NT2/D1 (cell line): ENCODE measurements at regions not wholly inside any gene's neighbourhood (a gene's known extent, or its start where the extent isn't known, plus 50 kb on each side); places are given as distances from the start of the nearest gene placed in this dataset.

Source experiments
- DNase-seq: peaks from one replicate; pipeline ENCODE4 v3.0.0-alpha.2; 2011; ENCODE audit warnings: low read depth, low spot score
- H3K27me3 ChIP-seq: 2 replicates; pipeline ENCODE4 v1.6.0; 2011; ENCODE audit warnings: mild to moderate bottlenecking; ENCODE audit not compliant: insufficient read length, insufficient read depth
- H3K36me3 ChIP-seq: 2 replicates; pipeline ENCODE4 v1.6.1; 2011; ENCODE audit warnings: mild to moderate bottlenecking, low read length, mixed read lengths; ENCODE audit not compliant: insufficient read depth, insufficient read length
- H3K4me1 ChIP-seq: 2 replicates; pipeline ENCODE4 v1.5.1; 2011; ENCODE audit not compliant: insufficient read depth, insufficient read length
- H3K4me3 ChIP-seq: 2 replicates; pipeline ENCODE4 v1.5.1; 2011; ENCODE audit warnings: low read depth; ENCODE audit not compliant: insufficient read length
- H3K9ac ChIP-seq: 2 replicates; pipeline ENCODE4 v1.6.0; 2011; ENCODE audit warnings: low read depth; ENCODE audit not compliant: insufficient read length
- H3K9me3 ChIP-seq: 2 replicates; pipeline ENCODE4 v1.5.1; 2011; ENCODE audit warnings: mild to moderate bottlenecking, low read length; ENCODE audit not compliant: insufficient read depth
- SUZ12 ChIP-seq: IDR thresholded peaks from 2 replicates; pipeline ENCODE4 v1.6.1; 2011; ENCODE audit not compliant: insufficient read length, insufficient read depth; ENCODE audit errors: extremely low read depth
- YY1 ChIP-seq: IDR thresholded peaks from 2 replicates; pipeline ENCODE4 v1.6.1; 2011; ENCODE audit not compliant: insufficient read length, insufficient read depth
- ZNF274 ChIP-seq: IDR thresholded peaks from 2 replicates; pipeline ENCODE4 v1.6.1; 2011; ENCODE audit warnings: mild to moderate bottlenecking, low read depth, low read length

- no peak for DNase-seq
- no peak overlapping the region for H3K4me3 ChIP-seq
- no peaks in the 10 kb centered on the region for H3K4me1 ChIP-seq
- H3K36me3 ChIP-seq = no peaks in the 10 kb centered on the region
- TF ChIP-seq SUZ12 = no peak
- TF ChIP-seq ZNF274 = no peak
- no peak for TF ChIP-seq YY1
- H3K27me3 ChIP-seq = no peaks in the 10 kb centered on the region
- no peak overlapping the region for H3K9ac ChIP-seq
- H3K9me3 ChIP-seq = no peaks in the 10 kb centered on the region
Observed at GRCh38 chr3:18609187-18609586, 184.0 kb upstream of the SATB1 start.

- no peak overlapping the region for H3K4me3 ChIP-seq
- H3K9me3 ChIP-seq = peaks cover 9% of the 10 kb centered on the region; the same call in 1 of the 2 replicates
- TF ChIP-seq SUZ12 = no peak
- no peak for TF ChIP-seq YY1
- TF ChIP-seq ZNF274 = no peak
- no peak for DNase-seq
- no peak overlapping the region for H3K9ac ChIP-seq
- H3K36me3 ChIP-seq = no peaks in the 10 kb centered on the region
- H3K4me1 ChIP-seq = no peaks in the 10 kb centered on the region
- H3K27me3 ChIP-seq = no peaks in the 10 kb centered on the region
Observed at GRCh38 chr3:18597919-18598318, 172.8 kb upstream of the SATB1 start.

DNA sequence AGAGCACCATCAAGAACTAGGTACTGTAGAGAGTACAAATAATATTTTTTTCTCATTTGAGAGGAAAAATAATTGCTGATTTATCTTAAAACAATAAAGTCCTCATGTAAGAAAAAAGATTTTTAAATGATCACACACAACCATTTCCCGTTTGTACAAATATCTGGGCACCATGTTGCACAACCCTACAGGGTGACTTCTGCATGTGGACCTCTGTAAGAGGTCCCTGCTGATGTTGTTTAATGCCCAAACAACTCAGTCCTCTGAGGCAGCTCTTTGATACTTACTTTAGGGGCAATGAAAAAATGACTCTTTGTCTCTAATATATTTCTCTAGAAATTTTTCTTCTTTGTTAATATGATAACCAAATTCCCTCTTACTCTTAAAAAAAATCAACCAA, 168.1 kb upstream of the SATB1 start:
- TF ChIP-seq SUZ12 (no peak), YY1 (no peak), ZNF274 (no peak)
- Histone ChIP-seq H3K36me3 (no peaks in the 10 kb centered on the region), H3K4me1 (no peaks in the 10 kb centered on the region), H3K27me3 (no peaks in the 10 kb centered on the region), H3K4me3 (no peak overlapping the region), H3K9ac (no peak overlapping the region), H3K9me3 (peaks cover 9% of the 10 kb centered on the region; the same call in 1 of the 2 replicates)
- no peak for DNase-seq

DNA sequence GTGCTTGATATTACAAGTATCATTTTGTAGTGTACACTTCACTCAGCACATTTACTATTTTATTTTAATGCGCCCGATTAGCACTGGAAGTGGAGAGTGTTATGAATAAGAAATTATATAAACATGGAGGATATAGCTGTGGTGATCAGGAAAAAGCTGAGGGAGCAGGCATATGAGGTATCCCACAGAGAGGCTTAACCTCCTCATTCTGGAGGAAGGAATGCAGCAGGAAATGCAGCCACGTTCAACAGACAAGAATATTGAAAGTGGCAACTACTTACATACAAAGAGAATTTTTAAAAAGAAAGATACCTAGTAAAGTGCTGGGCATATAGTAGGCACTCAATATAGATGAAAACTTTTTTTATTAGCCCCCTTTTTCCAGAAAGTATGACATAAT, 166.0 kb upstream of the SATB1 start:
- Histone ChIP-seq H3K27me3 (no peaks in the 10 kb centered on the region), H3K9me3 (no peaks in the 10 kb centered on the region), H3K36me3 (no peaks in the 10 kb centered on the region), H3K4me1 (no peaks in the 10 kb centered on the region), H3K9ac (no peak overlapping the region), H3K4me3 (no peak overlapping the region)
- peak; percentile 18 for DNase-seq
- TF ChIP-seq YY1 (no peak), ZNF274 (no peak), SUZ12 (no peak)

- H3K36me3 ChIP-seq = no peaks in the 10 kb centered on the region
- no peaks in the 10 kb centered on the region for H3K9me3 ChIP-seq
- no peaks in the 10 kb centered on the region for H3K4me1 ChIP-seq
- no peak for DNase-seq
- H3K27me3 ChIP-seq = no peaks in the 10 kb centered on the region
- H3K4me3 ChIP-seq = no peak overlapping the region
- H3K9ac ChIP-seq = no peak overlapping the region
- no peak for TF ChIP-seq ZNF274
Observed at GRCh38 chr3:18586076-18586475, 160.9 kb upstream of the SATB1 start.

DNA sequence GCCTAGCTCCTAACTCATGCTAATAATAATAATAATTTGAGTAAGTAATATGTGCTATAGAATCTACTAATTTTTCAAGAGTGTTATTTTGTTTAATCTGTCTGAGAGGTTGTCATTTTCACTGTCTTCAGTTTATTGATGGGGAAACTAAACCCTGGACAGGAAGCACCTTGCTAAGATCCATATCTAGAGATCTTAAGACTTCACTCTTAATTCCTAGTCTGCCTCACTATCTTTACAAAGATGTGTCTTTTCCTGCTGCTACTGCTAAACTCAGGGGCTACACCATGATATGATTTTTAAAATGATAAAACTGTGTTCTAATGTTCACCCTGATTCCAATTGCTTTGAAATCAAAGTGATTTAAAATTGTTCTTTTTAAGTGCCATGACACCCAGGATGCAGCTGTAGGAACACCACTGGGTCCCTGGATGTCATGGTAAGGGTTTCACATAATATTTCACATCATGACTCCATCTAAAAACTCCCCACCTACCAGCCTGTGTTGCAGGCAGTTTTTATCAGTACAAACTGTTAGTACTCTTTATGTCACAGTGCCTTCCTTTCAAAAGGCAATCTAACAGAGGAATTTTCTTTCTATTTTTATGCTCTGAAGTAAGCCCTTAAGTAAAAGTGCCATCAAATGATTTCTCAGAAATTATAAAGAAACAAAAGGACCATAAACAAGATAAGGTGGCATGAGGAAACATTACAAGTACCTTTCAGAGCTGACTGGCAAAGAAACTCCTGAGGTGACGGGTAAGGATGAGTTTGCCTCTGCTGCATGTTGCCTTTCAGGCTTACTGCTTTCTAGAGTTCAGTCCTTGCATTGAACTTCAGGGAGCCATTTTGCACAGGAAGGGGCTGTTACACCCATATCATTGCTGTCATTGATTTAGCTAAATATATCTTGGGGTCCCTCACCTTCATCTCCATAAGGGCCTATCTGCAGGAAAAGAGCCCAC, 160.1 kb upstream of the SATB1 start:
- TF ChIP-seq YY1 = no peak
- TF ChIP-seq SUZ12 = no peak
- TF ChIP-seq ZNF274 = no peak

GRCh38 chr3:18580268-18580667, 155.1 kb upstream of the SATB1 start:
- no peaks in the 10 kb centered on the region for H3K9me3 ChIP-seq
- TF ChIP-seq YY1 (no peak), ZNF274 (no peak), SUZ12 (no peak)
- H3K9ac ChIP-seq = no peak overlapping the region
- no peaks in the 10 kb centered on the region for H3K4me1 ChIP-seq
- H3K4me3 ChIP-seq = no peak overlapping the region
- no peaks in the 10 kb centered on the region for H3K27me3 ChIP-seq
- no peak for DNase-seq
- H3K36me3 ChIP-seq = no peaks in the 10 kb centered on the region

More for the DNA sequence above, 160.1 kb upstream of the SATB1 start:
- H3K27me3 ChIP-seq = no peaks in the 10 kb centered on the region
- no peak overlapping the region for H3K9ac ChIP-seq
- no peak overlapping the region for H3K4me3 ChIP-seq
- no peaks in the 10 kb centered on the region for H3K4me1 ChIP-seq
- no peaks in the 10 kb centered on the region for H3K36me3 ChIP-seq
- DNase-seq = no peak
- H3K9me3 ChIP-seq = no peaks in the 10 kb centered on the region
